Lower leg skin (tissue), 4 donors: ENCODE measurements at regions not wholly inside any gene's neighbourhood (a gene's known extent, or its start where the extent isn't known, plus 50 kb on each side); places are given as distances from the start of the nearest gene placed in this dataset.
A peak's percentile ranks its signal among the peaks of the same experiment; 100 is the strongest.

Experiments used
- DNase-seq, 2 donors: peaks; one replicate each; pipeline ENCODE4 v3.0.0-alpha.2; 2019; ENCODE audit warnings: low spot score in 2 of 2
- H3K4me3 ChIP-seq: fragments of 200-600 bp; sonication (generic); 2 replicates; pipeline ENCODE4 v1.5.1; 2017; ENCODE audit warnings: mild to moderate bottlenecking, low read depth; ENCODE audit not compliant: poor library complexity, severe bottlenecking
- CTCF ChIP-seq, 3 donors: fragments of 450-650 bp; IDR thresholded peaks; one replicate each; pipeline ENCODE4 v1.5.1; 2016; ENCODE audit warnings: antibody characterized with exemption in 3 of 3, mild to moderate bottlenecking in 3 of 3, moderate library complexity in 2 of 3
- POLR2A ChIP-seq, 2 donors: fragments of 450-650 bp; IDR thresholded peaks; one replicate each; pipeline ENCODE4 v1.6.1; 2016 to 2017; ENCODE audit warnings: antibody characterized with exemption in 2 of 2, mild to moderate bottlenecking in 1 of 2, moderate library complexity in 1 of 2
- WGBS, 2 donors: methylation state at CpG; one replicate each; pipeline ENCODE4 v1.1.5; 2018; 5-methylcytosine and 5-hydroxymethylcytosine counted together
- intact Hi-C: fragments of 100-400 bp; cut with DNase I; formaldehyde crosslinking; loops from one replicate; pipeline ENCODE4 v1.15.0; 2023; ENCODE audit warnings: low total_unique reads

- no peak for DNase-seq
- WGBS, 2 donors = 84 to 91% methylated on average over 7 of the region's 7 CpGs
- intact Hi-C loops = no loop called here
- H3K4me3 ChIP-seq = no peak overlapping the region
- TF ChIP-seq CTCF (IDR thresholded peaks at IDR 0.05) (no peak), POLR2A (IDR thresholded peaks at IDR 0.05) (no peak)
Measured at GRCh38 chr22:44366372-44367300, 53.9 kb upstream of the SHISAL1 start.

DNA sequence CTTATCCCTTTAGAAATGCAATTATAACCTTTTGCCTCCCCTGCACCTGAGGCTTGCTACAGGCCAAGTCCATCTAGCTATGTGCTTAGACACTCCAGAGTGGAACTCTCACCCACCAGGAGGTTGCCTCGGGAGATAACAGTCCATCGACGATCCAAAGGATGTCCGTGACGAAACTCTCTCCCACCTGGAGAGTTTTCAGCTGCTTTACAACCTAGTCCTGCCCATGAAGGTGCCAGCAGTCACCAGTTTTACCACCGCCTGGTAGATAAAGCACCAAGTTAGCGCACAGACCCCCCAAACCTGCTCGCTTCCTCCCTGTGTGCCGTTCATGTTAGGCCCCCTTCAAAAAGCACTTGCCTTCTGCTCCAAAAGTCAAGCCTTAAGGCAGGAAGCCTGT lies 53.1 kb upstream of the SHISAL1 start:
- intact Hi-C loops = no loop called here
- WGBS, 2 donors = 74 to 80% methylated on average over 9 of the region's 9 CpGs
- H3K4me3 ChIP-seq = no peak overlapping the region
- TF ChIP-seq CTCF (IDR thresholded peaks at IDR 0.05) (no peak), POLR2A (IDR thresholded peaks at IDR 0.05) (no peak)
- peak in 1 of 2 donors; percentile 79 for DNase-seq

DNA sequence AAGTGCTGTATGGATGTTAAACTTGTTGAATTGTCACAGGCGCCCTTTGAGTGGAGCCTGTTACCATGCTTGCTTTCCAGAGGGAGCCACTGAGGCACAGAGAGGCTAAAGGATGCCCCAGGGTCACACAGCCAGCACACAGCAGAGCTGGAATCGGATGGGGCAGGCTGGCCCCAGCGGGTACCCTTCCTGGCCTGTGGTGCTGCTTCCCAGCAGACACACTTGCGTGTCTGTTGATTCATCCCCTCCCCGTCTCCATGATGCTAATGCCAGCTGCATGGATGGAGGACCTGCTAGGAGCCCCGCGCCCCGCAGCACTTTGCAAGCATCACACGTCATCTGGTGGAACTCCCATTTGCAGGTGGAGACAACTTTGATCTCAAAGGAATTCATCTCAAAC lies 52.4 kb upstream of the SHISAL1 start:
- 34 to 57% methylated on average over 8 to 9 of the region's 9 CpGs for WGBS, 2 donors
- intact Hi-C loops = no loop called here
- peak in 1 of 2 donors; percentile 73 for DNase-seq

DNA sequence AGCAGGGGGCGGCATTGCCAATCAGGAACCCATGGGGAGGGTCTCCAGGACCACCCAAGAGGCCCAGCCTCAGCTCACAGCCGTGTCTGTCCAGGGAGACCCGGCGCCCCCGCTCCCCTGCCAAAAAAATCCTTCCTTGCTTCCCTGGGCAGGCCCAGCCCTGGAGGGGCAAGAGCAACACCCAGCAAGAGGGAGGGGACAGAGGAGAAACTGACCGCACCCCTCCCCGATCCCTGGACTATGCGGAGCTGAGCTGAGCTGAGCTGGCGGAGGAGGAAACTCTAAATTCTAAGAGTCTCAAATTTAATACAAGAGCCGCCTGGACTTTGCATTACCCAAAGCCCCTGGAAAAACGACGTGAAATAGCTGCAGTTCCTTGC lies 52.0 kb upstream of the SHISAL1 start:
- DNase-seq = peak in 1 of 2 donors; percentile 81
- intact Hi-C loops = no loop called here
- H3K4me3 ChIP-seq = no peak overlapping the region
- 28 to 40% methylated on average over 12 of the region's 12 CpGs for WGBS, 2 donors
- TF ChIP-seq CTCF (IDR thresholded peaks at IDR 0.05) (no peak), POLR2A (IDR thresholded peaks at IDR 0.05) (no peak)

More for the DNA sequence above, 52.4 kb upstream of the SHISAL1 start:
- H3K4me3 ChIP-seq = no peak overlapping the region
- TF ChIP-seq CTCF (IDR thresholded peaks at IDR 0.05) = no peak
- TF ChIP-seq POLR2A (IDR thresholded peaks at IDR 0.05) = no peak

DNA sequence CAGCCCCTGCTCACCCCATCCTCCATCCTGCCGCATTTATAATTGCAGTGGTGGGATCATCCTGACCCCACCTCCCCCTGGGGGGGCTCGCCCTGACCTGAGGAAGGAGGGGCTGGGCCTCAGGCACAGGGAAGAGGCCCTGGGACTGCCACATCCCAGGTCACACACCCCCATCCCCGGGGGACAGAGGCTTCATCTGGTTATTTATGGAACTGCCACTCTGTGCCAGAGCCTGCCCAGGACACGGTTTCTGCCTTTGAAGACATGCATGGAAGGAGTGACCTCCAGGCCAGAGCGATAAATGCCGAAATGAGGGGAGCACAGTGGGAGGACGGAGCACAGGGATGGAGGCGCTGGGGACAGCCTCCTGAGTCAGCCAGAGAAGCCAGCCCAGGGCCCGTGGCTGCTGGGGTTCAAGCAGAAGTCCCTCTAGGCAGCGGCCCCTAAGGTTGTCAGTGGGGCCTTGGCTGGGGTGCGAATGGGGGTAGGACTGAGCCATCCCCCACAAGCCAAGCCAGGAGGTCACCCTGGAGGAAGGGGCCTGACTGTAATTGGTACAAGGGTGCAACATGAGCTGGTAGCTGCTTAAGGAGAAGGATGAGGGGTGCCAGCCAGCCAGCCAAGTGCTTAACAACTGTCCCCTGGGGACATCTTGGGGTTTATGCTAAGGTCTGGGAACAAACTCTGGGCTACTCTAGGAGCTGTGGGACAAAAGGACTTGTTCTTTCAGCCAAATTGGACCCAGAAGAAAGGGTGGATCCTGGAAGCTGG lies 51.4 kb upstream of the SHISAL1 start:
- 49 to 53% methylated on average over 11 of the region's 11 CpGs for WGBS, 2 donors
- no peak for TF ChIP-seq POLR2A (IDR thresholded peaks at IDR 0.05)
- no peak for TF ChIP-seq CTCF (IDR thresholded peaks at IDR 0.05)
- H3K4me3 ChIP-seq = no peak overlapping the region
- no peak for DNase-seq
- intact Hi-C loops = no loop called here
